H9 (cell line): ENCODE measurements at regions not wholly inside any gene's neighbourhood (a gene's known extent, or its start where the extent isn't known, plus 50 kb on each side); places are given as distances from the start of the nearest gene placed in this dataset.

Experiments
- DNase-seq: peaks from one replicate; pipeline ENCODE4 v3.0.0-alpha.2; 2017
- H2AFZ ChIP-seq: one replicate; pipeline ENCODE4 v1.6.1; 2013; ENCODE audit warnings: mild to moderate bottlenecking, low read length, control low read depth, moderate library complexity
- H2AK5ac ChIP-seq: 2 replicates; pipeline ENCODE4 v1.6.1; 2013; ENCODE audit warnings: low read length, control low read depth, mixed read lengths; ENCODE audit not compliant: insufficient read length
- H2BK120ac ChIP-seq: one replicate; pipeline ENCODE4 v1.6.1; 2013; ENCODE audit warnings: low read depth, mild to moderate bottlenecking, low read length, control low read depth, inconsistent platforms; ENCODE audit not compliant: poor library complexity, severe bottlenecking
- H2BK12ac ChIP-seq: 2 replicates; pipeline ENCODE4 v1.6.1; 2013; ENCODE audit warnings: low read length, control low read depth, mixed read lengths, low read depth; ENCODE audit not compliant: insufficient read length
- H2BK15ac ChIP-seq: 2 replicates; pipeline ENCODE4 v1.6.1; 2013; ENCODE audit warnings: low read depth, low read length, control low read depth
- H2BK20ac ChIP-seq: one replicate; pipeline ENCODE4 v1.6.1; 2013; ENCODE audit warnings: low read depth, mild to moderate bottlenecking, low read length, control low read depth, inconsistent platforms; ENCODE audit not compliant: poor library complexity, severe bottlenecking
- H2BK5ac ChIP-seq: 2 replicates; pipeline ENCODE4 v1.6.1; 2013; ENCODE audit warnings: low read length, control low read depth, mixed read lengths; ENCODE audit not compliant: insufficient read length
- H3K14ac ChIP-seq: 2 replicates; pipeline ENCODE4 v1.6.1; 2013; ENCODE audit warnings: low read length, control low read depth; ENCODE audit not compliant: insufficient read depth
- H3K18ac ChIP-seq: 2 replicates; pipeline ENCODE4 v1.6.1; 2013; ENCODE audit warnings: low read depth, mild to moderate bottlenecking, mixed read lengths, low read length, control low read depth; ENCODE audit not compliant: insufficient read length
- H3K23ac ChIP-seq: 2 replicates; pipeline ENCODE4 v1.6.1; 2013; ENCODE audit warnings: low read length, control low read depth, mixed read lengths, low read depth; ENCODE audit not compliant: insufficient read length
- H3K23me2 ChIP-seq: 2 replicates; pipeline ENCODE4 v1.6.1; 2013; ENCODE audit warnings: low read depth, mild to moderate bottlenecking, mixed read lengths, low read length, control low read depth; ENCODE audit not compliant: insufficient read length, poor library complexity, severe bottlenecking
- H3K27ac ChIP-seq: 2 replicates; pipeline ENCODE4 v1.5.1; 2013; ENCODE audit warnings: low read length, control low read depth, mixed read lengths, low read depth; ENCODE audit not compliant: insufficient read length
- H3K27me3 ChIP-seq: 2 replicates; pipeline ENCODE4 v1.6.1; 2013; ENCODE audit warnings: low read length, control low read depth, inconsistent platforms; ENCODE audit not compliant: insufficient read depth
- H3K4ac ChIP-seq: 2 replicates; pipeline ENCODE4 v1.6.1; 2013; ENCODE audit warnings: low read depth, mild to moderate bottlenecking, control low read depth, inconsistent platforms, low read length, moderate library complexity
- H3K4me1 ChIP-seq: 2 replicates; pipeline ENCODE4 v1.6.1; 2013; ENCODE audit warnings: low read length, control low read depth, inconsistent platforms; ENCODE audit not compliant: insufficient read depth
- H3K4me2 ChIP-seq: 2 replicates; pipeline ENCODE4 v1.6.1; 2013; ENCODE audit warnings: low read length, control low read depth, mixed read lengths; ENCODE audit not compliant: insufficient read length, insufficient read depth
- H3K56ac ChIP-seq: 2 replicates; pipeline ENCODE4 v1.6.1; 2013; ENCODE audit warnings: low read depth, mild to moderate bottlenecking, mixed read lengths, low read length, control low read depth; ENCODE audit not compliant: insufficient read length
- H3K79me1 ChIP-seq: 2 replicates; pipeline ENCODE4 v1.6.1; 2013; ENCODE audit warnings: low read depth, mild to moderate bottlenecking, moderate library complexity, low read length, control low read depth, inconsistent platforms; ENCODE audit not compliant: insufficient read depth, poor library complexity, severe bottlenecking
- H3K79me2 ChIP-seq: 2 replicates; pipeline ENCODE4 v1.6.1; 2013; ENCODE audit warnings: low read length, control low read depth, inconsistent platforms; ENCODE audit not compliant: insufficient read depth
- H3K9ac ChIP-seq: 2 replicates; pipeline ENCODE4 v1.6.1; 2013; ENCODE audit warnings: low read length, control low read depth, mixed read lengths; ENCODE audit not compliant: insufficient read length; ENCODE audit errors: extremely low read depth
- H3K9me3 ChIP-seq: one replicate; pipeline ENCODE4 v1.6.1; 2013; ENCODE audit warnings: low read depth, low read length, inconsistent platforms; ENCODE audit not compliant: control insufficient read depth
- H3T11ph ChIP-seq: one replicate; pipeline ENCODE4 v1.6.1; 2013; ENCODE audit warnings: mild to moderate bottlenecking, low read length, control low read depth, inconsistent platforms
- H4K20me1 ChIP-seq: one replicate; pipeline ENCODE4 v1.6.1; 2013; ENCODE audit not compliant: control insufficient read depth, insufficient read length, insufficient read depth
- H4K5ac ChIP-seq: 2 replicates; pipeline ENCODE4 v1.6.1; 2013; ENCODE audit warnings: low read depth, mild to moderate bottlenecking, mixed read lengths, low read length, control low read depth; ENCODE audit not compliant: insufficient read length
- H4K8ac ChIP-seq: replicated peaks from 2 replicates; pipeline ENCODE4 v1.6.1; 2013; ENCODE audit warnings: low read length, control low read depth, mixed read lengths, low read depth; ENCODE audit not compliant: insufficient read length
- H4K91ac ChIP-seq: 2 replicates; pipeline ENCODE4 v1.6.1; 2013; ENCODE audit warnings: low read depth, mild to moderate bottlenecking, moderate library complexity, mixed read lengths, low read length, control low read depth; ENCODE audit not compliant: insufficient read length
- H3K27ac Mint-ChIP-seq, 3 experiments: 2 replicates in 2 of 3; 3 replicates in 1 of 3; pipeline ENCODE4 v1.8.0; 2020 to 2021; ENCODE audit warnings: mixed read lengths in 3 of 3, mild to moderate bottlenecking in 1 of 3, moderate library complexity in 1 of 3
- H3K27me3 Mint-ChIP-seq: 2 replicates; pipeline ENCODE4 v1.8.0; 2021; ENCODE audit warnings: low read depth, mild to moderate bottlenecking, moderate library complexity, mixed read lengths
- H3K36me3 Mint-ChIP-seq, 3 experiments: 2 replicates in 2 of 3; 3 replicates in 1 of 3; pipeline ENCODE4 v1.8.0; 2020 to 2021; ENCODE audit warnings: low read depth in 3 of 3, mixed read lengths in 3 of 3; ENCODE audit not compliant: insufficient read depth in 1 of 3
- H3K4me1 Mint-ChIP-seq, 2 experiments: 2 replicates each; pipeline ENCODE4 v1.8.0; 2020; ENCODE audit warnings: mixed read lengths in 2 of 2
- H3K4me3 Mint-ChIP-seq, 2 experiments: 2 replicates in 1 of 2; 3 replicates in 1 of 2; pipeline ENCODE4 v1.8.0; 2020 to 2021; ENCODE audit warnings: mild to moderate bottlenecking in 2 of 2, mixed read lengths in 2 of 2, moderate library complexity in 1 of 2
- H3K9me3 Mint-ChIP-seq, 2 experiments: 2 replicates in 1 of 2; 3 replicates in 1 of 2; pipeline ENCODE4 v1.8.0; 2020; ENCODE audit warnings: mild to moderate bottlenecking in 2 of 2, mixed read lengths in 2 of 2, moderate library complexity in 1 of 2
- CTCF ChIP-seq: fragments of 200-600 bp; sonication (generic); conservative IDR thresholded peaks from 3 replicates; pipeline ENCODE4 v1.8.0; 2021; ENCODE audit warnings: antibody characterized with exemption, mild to moderate bottlenecking
- WGBS: extraction: QIAGEN DNeasy Blood & Tissue Kit; methylation state at CpG from one replicate; pipeline ENCODE4 v1.1.7; 2013; ENCODE audit warnings: missing lambda C conversion rate, low lambda C conversion rate, mixed read lengths; ENCODE audit not compliant: insufficient read length; ENCODE audit errors: extremely low coverage; 5-methylcytosine and 5-hydroxymethylcytosine counted together

- WGBS = no CpG with 5 or more reads among the region's 7 CpGs
- no peak for DNase-seq
Observed at GRCh38 chr1:57517587-57518374, 93.9 kb upstream of the DAB1 start.

More at GRCh38 chr1:57517587-57518374, 93.9 kb upstream of the DAB1 start:
- Histone ChIP-seq H3K9me3 (no peaks in the 10 kb centered on the region), H3K4ac (no peak overlapping the region), H4K91ac (no peak overlapping the region), H4K20me1 (no peaks in the 10 kb centered on the region), H3K56ac (no peak overlapping the region), H3K23ac (no peak overlapping the region), H3K27ac (no peak overlapping the region), H3K79me1 (no peaks in the 10 kb centered on the region), H3K18ac (no peak overlapping the region), H2BK15ac (no peak overlapping the region), H2BK120ac (no peak overlapping the region), H3T11ph (no peak overlapping the region), H2BK20ac (no peak overlapping the region), H3K23me2 (no peaks in the 10 kb centered on the region), H2BK12ac (no peak overlapping the region), H3K14ac (no peak overlapping the region), H3K9ac (no peak overlapping the region), H3K4me2 (no peak overlapping the region), H3K79me2 (no peaks in the 10 kb centered on the region), H4K8ac (no peak overlapping the region), H4K5ac (no peak overlapping the region), H2BK5ac (no peak overlapping the region), H3K27me3 (no peaks in the 10 kb centered on the region), H3K4me1 (peaks cover 2% of the 10 kb centered on the region), H2AFZ (no peak overlapping the region), H2AK5ac (no peak overlapping the region)
- Mint-ChIP-seq H3K9me3 (no peaks in the 10 kb centered on the region), H3K27me3 (no peaks in the 10 kb centered on the region), H3K36me3 (no peaks in the 10 kb centered on the region), H3K4me3 (no peak overlapping the region), H3K4me1 (peaks cover 18 to 23% of the 10 kb centered on the region in 2 experiments), H3K27ac (peak overlapping the region; percentile 20 to 66 (median 32); a peak in 4 of 7 replicates)
- no peak for TF ChIP-seq CTCF
